T-helper 2 cell treated with Interferon-gamma antibody and Interleukin-4, amounts not matched to agents 5 μg/mL and 100 μg/mL, for 36 hours (primary cell): ENCODE measurements at regions not wholly inside any gene's neighbourhood (a gene's known extent, or its start where the extent isn't known, plus 50 kb on each side); places are given as distances from the start of the nearest gene placed in this dataset.

Source experiments
- DNase-seq: peaks from one replicate; pipeline ENCODE4 v3.0.0; 2021; ENCODE audit warnings: low spot score
- H3K27ac Mint-ChIP-seq: one replicate; pipeline ENCODE4 v1.8.0; 2021; ENCODE audit warnings: mild to moderate bottlenecking, mixed read lengths
- H3K27me3 Mint-ChIP-seq: one replicate; pipeline ENCODE4 v1.8.0; 2021; ENCODE audit warnings: low read depth, mixed read lengths
- H3K36me3 Mint-ChIP-seq: one replicate; pipeline ENCODE4 v1.8.0; 2021; ENCODE audit warnings: low read depth, mixed read lengths
- H3K4me1 Mint-ChIP-seq: one replicate; pipeline ENCODE4 v1.8.0; 2021; ENCODE audit warnings: low read depth, mixed read lengths
- H3K4me3 Mint-ChIP-seq: one replicate; pipeline ENCODE4 v1.8.0; 2022; ENCODE audit warnings: mild to moderate bottlenecking, moderate library complexity, mixed read lengths
- H3K9me3 Mint-ChIP-seq: one replicate; pipeline ENCODE4 v1.8.0; 2021; ENCODE audit warnings: mixed read lengths

DNA sequence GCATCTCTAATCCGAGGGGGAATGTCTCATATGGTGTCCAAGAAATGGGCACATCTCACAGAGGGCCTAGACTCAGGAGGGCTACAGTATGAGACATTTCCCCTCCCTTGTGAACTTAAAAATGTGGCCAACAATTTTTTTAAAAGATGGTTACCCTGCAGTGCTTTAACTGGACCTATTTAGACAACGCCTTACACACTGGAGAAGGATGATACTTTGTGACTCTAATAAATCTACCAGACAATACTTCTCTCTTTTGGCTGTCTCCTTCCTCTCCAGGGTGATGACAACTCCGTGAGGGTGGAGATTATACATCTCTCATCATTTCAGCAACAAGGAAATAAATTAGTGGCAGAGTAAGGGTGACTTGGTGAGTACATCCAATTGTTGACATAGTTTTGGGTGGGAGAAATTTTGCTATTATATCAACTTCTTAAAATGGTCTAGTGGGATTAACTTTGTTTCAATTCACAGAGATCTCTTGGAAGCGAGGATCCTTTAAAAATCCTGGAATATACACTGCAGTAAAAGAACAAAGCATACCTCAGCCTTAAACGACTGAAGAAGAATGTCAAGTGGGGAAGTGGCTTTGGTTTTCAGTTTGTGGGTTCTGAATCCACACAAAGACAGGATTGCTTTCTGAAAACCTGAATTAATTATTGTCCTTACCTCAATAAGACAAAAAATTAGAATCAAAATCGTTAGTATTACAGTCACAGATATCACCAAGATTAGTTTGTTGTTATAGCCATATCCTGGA, 89.8 kb downstream of the KPNA2 start:
- Mint-ChIP-seq H3K36me3 (peaks cover 48% of the 10 kb centered on the region), H3K27me3 (no peaks in the 10 kb centered on the region), H3K4me1 (peaks cover 13% of the 10 kb centered on the region), H3K27ac (peak overlapping the region; percentile 7), H3K4me3 (no peak overlapping the region), H3K9me3 (peaks cover 12% of the 10 kb centered on the region)
- DNase-seq = no peak

DNA sequence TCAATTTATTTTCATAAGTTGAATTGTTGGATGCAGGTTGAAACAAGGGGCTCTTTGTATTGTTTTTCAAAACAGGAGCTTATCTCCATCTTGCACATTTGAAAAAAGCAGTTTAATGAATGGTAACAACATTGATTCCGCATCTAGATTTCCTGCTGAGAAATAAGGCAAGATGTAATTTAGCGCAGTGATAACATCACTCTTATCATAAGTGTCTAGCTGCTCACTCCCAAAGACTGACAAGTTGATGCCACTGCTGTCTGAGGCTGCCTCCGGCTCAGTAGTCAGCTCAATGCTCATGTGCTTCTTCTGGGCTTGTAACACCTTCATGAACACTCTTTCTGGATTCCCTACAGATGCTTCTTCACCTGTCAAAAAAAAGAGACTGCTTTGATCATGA, 92.4 kb downstream of the KPNA2 start:
- Mint-ChIP-seq H3K27ac (no peak overlapping the region), H3K27me3 (no peaks in the 10 kb centered on the region), H3K36me3 (peaks cover 33% of the 10 kb centered on the region), H3K4me3 (no peak overlapping the region), H3K4me1 (peaks cover 13% of the 10 kb centered on the region), H3K9me3 (peaks cover 2% of the 10 kb centered on the region)
- no peak for DNase-seq

DNA sequence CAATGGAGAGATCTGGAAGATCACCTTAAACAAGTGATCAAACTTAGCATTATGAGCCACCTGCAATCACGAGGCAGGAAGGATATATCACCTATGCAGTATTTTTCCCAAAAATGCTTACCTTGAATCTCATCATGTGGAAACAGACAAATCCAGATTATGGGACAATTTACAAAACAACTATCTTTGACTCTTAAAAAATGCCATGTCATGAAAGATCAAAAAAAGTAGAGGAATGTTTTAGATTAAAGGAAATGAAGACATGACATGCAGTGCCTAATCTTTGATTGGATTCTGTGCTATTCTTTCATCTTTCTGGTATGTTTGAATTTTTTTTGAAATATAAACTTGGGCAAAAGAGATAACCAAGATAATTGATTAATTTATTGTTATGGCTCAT, 95.9 kb downstream of the KPNA2 start:
- Mint-ChIP-seq H3K4me3 (no peak overlapping the region), H3K36me3 (peaks cover 16% of the 10 kb centered on the region), H3K4me1 (no peaks in the 10 kb centered on the region), H3K27me3 (no peaks in the 10 kb centered on the region), H3K9me3 (no peaks in the 10 kb centered on the region), H3K27ac (no peak overlapping the region)
- DNase-seq = no peak

DNA sequence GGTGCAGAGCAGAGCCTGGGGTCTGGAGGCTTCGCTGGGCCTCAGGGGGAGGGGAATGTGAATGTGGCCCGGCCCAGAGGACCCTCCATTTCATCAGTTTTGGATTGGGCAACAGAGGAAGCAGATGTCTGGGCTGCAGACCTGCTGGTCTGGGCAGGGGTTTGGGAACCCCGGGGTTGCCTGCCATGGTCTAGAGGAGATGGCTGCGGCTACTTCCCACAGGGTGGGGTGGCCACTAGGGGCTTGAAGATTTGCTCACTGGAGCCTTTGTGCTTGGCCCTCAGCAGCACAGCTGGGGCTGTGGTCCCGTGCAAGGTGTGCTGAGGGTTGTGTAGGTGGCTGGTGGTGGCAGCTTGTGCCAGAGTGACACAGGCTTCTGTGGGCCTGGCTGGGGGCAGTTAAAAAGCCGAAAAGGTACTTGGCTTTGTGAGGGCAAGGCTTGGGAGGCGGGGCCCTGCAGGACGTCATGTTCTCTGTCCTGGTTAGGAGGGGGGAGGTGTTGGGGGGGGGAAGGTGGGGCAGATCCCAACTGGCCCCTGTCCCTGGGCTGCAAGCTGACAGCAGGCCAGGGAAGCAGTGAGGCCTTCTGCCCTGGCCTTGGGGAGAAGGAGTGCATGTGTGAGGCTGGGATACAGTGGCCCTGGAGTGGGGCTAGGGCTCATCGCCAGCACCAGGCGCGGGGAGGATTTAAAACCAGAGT, 98.0 kb downstream of the KPNA2 start:
- Mint-ChIP-seq H3K4me1 (no peaks in the 10 kb centered on the region), H3K27me3 (no peaks in the 10 kb centered on the region), H3K4me3 (no peak overlapping the region), H3K9me3 (no peaks in the 10 kb centered on the region), H3K36me3 (peaks cover 5% of the 10 kb centered on the region), H3K27ac (no peak overlapping the region)
- no peak for DNase-seq

GRCh38 chr17:68134046-68134637, 98.6 kb downstream of the KPNA2 start:
- Mint-ChIP-seq H3K36me3 (peaks cover 5% of the 10 kb centered on the region), H3K4me1 (no peaks in the 10 kb centered on the region), H3K9me3 (no peaks in the 10 kb centered on the region), H3K27ac (no peak overlapping the region), H3K27me3 (no peaks in the 10 kb centered on the region), H3K4me3 (no peak overlapping the region)
- DNase-seq = no peak

DNA sequence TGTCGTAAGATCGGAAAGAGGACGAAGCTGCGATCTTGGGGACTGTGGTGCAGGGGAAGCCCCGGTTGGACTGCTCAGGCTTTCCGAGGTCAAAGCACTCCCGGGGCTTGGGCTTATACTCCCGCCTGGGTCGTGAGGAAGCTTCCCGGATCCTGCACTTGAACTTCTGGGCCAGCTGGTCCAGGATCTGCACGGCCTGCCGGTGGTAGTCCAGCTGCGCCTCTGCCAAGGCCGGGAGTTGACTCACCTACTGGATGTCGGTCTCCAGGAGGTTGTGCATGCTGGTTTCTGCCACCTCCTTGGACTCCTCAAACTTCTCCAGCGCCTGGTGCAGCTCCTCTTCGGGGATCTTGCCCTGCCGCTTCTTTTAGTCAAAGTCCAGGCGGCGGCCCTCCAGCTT, 99.2 kb downstream of the KPNA2 start:
- no peaks in the 10 kb centered on the region for H3K27me3 Mint-ChIP-seq
- no peak for DNase-seq
- no peaks in the 10 kb centered on the region for H3K4me1 Mint-ChIP-seq
- no peak overlapping the region for H3K27ac Mint-ChIP-seq
- H3K4me3 Mint-ChIP-seq = no peak overlapping the region
- no peaks in the 10 kb centered on the region for H3K9me3 Mint-ChIP-seq
- H3K36me3 Mint-ChIP-seq = peaks cover 5% of the 10 kb centered on the region

- peaks cover 3% of the 10 kb centered on the region for H3K36me3 Mint-ChIP-seq
- no peak overlapping the region for H3K4me3 Mint-ChIP-seq
- no peaks in the 10 kb centered on the region for H3K4me1 Mint-ChIP-seq
- H3K27ac Mint-ChIP-seq = no peak overlapping the region
- no peak for DNase-seq
- H3K27me3 Mint-ChIP-seq = no peaks in the 10 kb centered on the region
- H3K9me3 Mint-ChIP-seq = no peaks in the 10 kb centered on the region
Observed at GRCh38 chr17:68135141-68135887, 99.8 kb downstream of the KPNA2 start.

GRCh38 chr17:68141050-68141449, 105.5 kb downstream of the KPNA2 start:
- Mint-ChIP-seq H3K27ac (no peak overlapping the region), H3K36me3 (no peaks in the 10 kb centered on the region), H3K27me3 (no peaks in the 10 kb centered on the region), H3K4me3 (no peak overlapping the region), H3K4me1 (peaks cover 6% of the 10 kb centered on the region), H3K9me3 (no peaks in the 10 kb centered on the region)
- no peak for DNase-seq

DNA sequence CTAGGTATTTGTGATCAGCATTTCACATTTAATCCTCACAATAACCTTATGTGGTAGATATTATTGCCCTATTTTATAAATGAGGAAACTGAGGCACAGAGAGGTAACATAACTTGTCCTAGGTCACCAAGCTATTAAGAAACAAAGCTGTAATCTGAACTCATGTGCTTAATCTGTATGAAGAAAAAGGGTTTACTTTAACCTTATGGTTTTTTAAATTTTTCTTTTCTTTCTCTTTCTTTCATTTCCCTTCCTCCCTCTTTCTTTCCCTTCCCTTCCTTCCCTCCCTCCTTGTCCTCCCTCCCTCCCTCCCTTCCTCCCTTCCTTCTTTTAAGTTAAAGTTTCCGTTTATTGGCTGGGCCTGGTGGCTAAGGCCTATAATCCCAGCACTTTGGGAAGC, 105.2 kb upstream of the AMZ2 start:
- DNase-seq = no peak
- Mint-ChIP-seq H3K4me1 (peaks cover 6% of the 10 kb centered on the region), H3K36me3 (no peaks in the 10 kb centered on the region), H3K4me3 (no peak overlapping the region), H3K9me3 (no peaks in the 10 kb centered on the region), H3K27ac (no peak overlapping the region), H3K27me3 (peaks cover 4% of the 10 kb centered on the region)

DNA sequence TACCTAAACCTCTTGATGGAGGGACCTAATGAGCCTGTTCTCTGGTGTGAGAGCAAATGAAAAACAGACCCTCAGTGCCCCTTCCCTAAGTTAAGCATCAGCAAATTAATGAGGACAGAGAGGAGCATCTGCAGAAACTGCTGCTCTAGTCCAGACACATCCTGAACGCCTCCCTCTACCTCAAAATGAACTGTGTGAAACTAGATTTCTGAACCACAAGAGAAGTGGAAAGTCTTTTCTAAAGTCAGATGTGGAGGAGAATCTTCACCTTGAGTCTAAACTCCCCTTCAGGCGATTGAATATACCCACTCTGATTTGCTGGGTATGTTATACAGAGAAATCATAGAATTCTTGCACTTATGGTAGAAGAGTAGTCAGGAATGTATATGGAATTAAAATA, 104.4 kb upstream of the AMZ2 start:
- Mint-ChIP-seq H3K27ac (no peak overlapping the region), H3K4me3 (no peak overlapping the region), H3K9me3 (no peaks in the 10 kb centered on the region), H3K36me3 (no peaks in the 10 kb centered on the region), H3K4me1 (peaks cover 6% of the 10 kb centered on the region), H3K27me3 (peaks cover 4% of the 10 kb centered on the region)
- DNase-seq = no peak

- Mint-ChIP-seq H3K36me3 (no peaks in the 10 kb centered on the region), H3K4me3 (no peak overlapping the region), H3K4me1 (peaks cover 6% of the 10 kb centered on the region), H3K27ac (no peak overlapping the region), H3K27me3 (peaks cover 7% of the 10 kb centered on the region), H3K9me3 (no peaks in the 10 kb centered on the region)
- DNase-seq = no peak
Observed at GRCh38 chr17:68145088-68145487, 102.8 kb upstream of the AMZ2 start.

DNA sequence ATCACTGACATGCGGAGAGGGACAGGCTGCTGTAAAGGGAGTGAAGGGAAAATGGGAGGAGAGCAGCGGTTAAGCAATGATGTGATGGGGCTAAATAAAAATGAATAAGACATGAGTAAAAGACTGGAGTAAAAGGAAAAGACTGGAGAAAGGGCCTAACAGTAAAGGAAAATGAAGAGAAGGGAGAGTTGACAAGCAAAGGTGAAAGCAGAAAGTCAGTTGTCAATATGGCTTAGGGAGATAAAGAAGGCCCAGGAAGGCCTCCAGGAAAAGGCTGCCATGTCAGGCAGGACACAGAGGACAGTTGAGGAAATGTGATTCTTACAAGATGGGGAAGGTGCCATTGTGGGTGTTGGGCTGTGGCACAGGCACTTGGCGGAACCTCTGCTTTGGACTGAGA, 98.9 kb upstream of the AMZ2 start:
- peaks cover 12% of the 10 kb centered on the region for H3K27me3 Mint-ChIP-seq
- H3K27ac Mint-ChIP-seq = no peak overlapping the region
- no peak overlapping the region for H3K4me3 Mint-ChIP-seq
- H3K9me3 Mint-ChIP-seq = no peaks in the 10 kb centered on the region
- no peak for DNase-seq
- H3K36me3 Mint-ChIP-seq = no peaks in the 10 kb centered on the region
- no peaks in the 10 kb centered on the region for H3K4me1 Mint-ChIP-seq

DNA sequence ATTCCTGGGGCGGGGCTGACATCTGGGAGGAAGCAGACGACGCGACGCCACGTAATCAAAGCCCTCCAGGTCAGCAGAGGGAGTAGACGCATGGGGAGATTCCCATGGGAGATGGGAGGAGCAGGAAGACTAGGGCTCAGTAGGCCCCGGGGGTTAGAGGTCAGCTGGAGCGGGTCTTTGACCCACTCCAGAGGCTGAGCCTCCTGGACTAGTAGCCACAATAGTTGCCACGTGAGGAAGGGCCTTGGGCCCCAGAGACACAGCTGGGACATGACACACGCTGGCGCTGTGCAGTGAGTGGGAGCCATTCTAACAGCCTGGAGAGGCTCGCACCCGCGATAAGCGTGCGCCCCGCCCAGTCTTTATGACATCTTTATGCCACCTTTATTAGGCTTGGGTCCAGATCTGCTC, 95.7 kb upstream of the AMZ2 start:
- no peak overlapping the region for H3K27ac Mint-ChIP-seq
- no peak for DNase-seq
- no peak overlapping the region for H3K4me3 Mint-ChIP-seq
- no peaks in the 10 kb centered on the region for H3K9me3 Mint-ChIP-seq
- peaks cover 2% of the 10 kb centered on the region for H3K4me1 Mint-ChIP-seq
- H3K36me3 Mint-ChIP-seq = no peaks in the 10 kb centered on the region
- peaks cover 9% of the 10 kb centered on the region for H3K27me3 Mint-ChIP-seq

- Mint-ChIP-seq H3K4me1 (peaks cover 2% of the 10 kb centered on the region), H3K9me3 (no peaks in the 10 kb centered on the region), H3K27me3 (peaks cover 6% of the 10 kb centered on the region), H3K27ac (no peak overlapping the region), H3K4me3 (no peak overlapping the region), H3K36me3 (no peaks in the 10 kb centered on the region)
- no peak for DNase-seq
Observed at GRCh38 chr17:68155692-68156091, 92.2 kb upstream of the AMZ2 start.
